ENCODE measurements at regions not wholly inside any gene's neighbourhood (a gene's known extent, or its start where the extent isn't known, plus 50 kb on each side); places are given as distances from the start of the nearest gene placed in this dataset.

DNA sequence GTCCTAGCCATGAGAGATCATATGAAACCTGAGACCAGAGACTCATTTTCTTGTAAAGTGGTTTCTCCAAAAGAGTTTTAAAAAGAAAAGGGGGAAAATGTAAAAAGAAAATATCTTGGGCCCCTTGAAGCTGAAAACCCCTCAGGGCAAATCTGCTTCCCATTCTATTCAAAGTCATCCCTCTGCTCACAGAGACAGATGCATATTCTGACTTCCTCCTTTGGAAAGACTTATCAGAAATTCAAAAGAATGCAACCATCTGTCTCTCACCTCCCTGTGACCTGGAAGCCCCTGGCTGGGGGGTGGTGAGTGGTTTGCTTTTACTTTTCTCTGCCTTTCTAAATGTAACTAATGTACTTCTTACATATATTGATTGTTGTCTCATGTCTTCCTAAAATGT, 1154.8 kb downstream of the NSUN3 start:
- TF ChIP-seq, protein P1, sequence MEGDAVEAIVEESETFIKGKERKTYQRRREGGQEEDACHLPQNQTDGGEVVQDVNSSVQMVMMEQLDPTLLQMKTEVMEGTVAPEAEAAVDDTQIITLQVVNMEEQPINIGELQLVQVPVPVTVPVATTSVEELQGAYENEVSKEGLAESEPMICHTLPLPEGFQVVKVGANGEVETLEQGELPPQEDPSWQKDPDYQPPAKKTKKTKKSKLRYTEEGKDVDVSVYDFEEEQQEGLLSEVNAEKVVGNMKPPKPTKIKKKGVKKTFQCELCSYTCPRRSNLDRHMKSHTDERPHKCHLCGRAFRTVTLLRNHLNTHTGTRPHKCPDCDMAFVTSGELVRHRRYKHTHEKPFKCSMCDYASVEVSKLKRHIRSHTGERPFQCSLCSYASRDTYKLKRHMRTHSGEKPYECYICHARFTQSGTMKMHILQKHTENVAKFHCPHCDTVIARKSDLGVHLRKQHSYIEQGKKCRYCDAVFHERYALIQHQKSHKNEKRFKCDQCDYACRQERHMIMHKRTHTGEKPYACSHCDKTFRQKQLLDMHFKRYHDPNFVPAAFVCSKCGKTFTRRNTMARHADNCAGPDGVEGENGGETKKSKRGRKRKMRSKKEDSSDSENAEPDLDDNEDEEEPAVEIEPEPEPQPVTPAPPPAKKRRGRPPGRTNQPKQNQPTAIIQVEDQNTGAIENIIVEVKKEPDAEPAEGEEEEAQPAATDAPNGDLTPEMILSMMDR (IDR thresholded peaks at IDR 0.05; ENCODE audit: poor library complexity, severe bottlenecking): no peak
- TF ChIP-seq EZH2 (IDR thresholded peaks at IDR 0.05; ENCODE audit: borderline replicate concordance, insufficient read depth, low read length, poor library complexity, severe bottlenecking) (no peak), POLR2AphosphoS5 (IDR thresholded peaks at IDR 0.05) (no peak), EP300 (conservative IDR thresholded peaks at IDR 0.05; ENCODE audit: poor library complexity, severe bottlenecking) (no peak), MXI1 (conservative IDR thresholded peaks at IDR 0.05; ENCODE audit: poor library complexity, severe bottlenecking) (no peak), TAF1 (IDR thresholded peaks at IDR 0.05; ENCODE audit: low read depth) (no peak)
- TF ChIP-seq, protein P2, sequence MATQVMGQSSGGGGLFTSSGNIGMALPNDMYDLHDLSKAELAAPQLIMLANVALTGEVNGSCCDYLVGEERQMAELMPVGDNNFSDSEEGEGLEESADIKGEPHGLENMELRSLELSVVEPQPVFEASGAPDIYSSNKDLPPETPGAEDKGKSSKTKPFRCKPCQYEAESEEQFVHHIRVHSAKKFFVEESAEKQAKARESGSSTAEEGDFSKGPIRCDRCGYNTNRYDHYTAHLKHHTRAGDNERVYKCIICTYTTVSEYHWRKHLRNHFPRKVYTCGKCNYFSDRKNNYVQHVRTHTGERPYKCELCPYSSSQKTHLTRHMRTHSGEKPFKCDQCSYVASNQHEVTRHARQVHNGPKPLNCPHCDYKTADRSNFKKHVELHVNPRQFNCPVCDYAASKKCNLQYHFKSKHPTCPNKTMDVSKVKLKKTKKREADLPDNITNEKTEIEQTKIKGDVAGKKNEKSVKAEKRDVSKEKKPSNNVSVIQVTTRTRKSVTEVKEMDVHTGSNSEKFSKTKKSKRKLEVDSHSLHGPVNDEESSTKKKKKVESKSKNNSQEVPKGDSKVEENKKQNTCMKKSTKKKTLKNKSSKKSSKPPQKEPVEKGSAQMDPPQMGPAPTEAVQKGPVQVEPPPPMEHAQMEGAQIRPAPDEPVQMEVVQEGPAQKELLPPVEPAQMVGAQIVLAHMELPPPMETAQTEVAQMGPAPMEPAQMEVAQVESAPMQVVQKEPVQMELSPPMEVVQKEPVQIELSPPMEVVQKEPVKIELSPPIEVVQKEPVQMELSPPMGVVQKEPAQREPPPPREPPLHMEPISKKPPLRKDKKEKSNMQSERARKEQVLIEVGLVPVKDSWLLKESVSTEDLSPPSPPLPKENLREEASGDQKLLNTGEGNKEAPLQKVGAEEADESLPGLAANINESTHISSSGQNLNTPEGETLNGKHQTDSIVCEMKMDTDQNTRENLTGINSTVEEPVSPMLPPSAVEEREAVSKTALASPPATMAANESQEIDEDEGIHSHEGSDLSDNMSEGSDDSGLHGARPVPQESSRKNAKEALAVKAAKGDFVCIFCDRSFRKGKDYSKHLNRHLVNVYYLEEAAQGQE (IDR thresholded peaks at IDR 0.05; ENCODE audit: borderline replicate concordance): no peak
